ENCODE measurements at regions not wholly inside any gene's neighbourhood (a gene's known extent, or its start where the extent isn't known, plus 50 kb on each side); places are given as distances from the start of the nearest gene placed in this dataset.
"Not testable (repeated sequence)": the region's sequence is repeated elsewhere in the genome, so short reads cannot be mapped to it uniquely, and the experiment has no call there.

DNA sequence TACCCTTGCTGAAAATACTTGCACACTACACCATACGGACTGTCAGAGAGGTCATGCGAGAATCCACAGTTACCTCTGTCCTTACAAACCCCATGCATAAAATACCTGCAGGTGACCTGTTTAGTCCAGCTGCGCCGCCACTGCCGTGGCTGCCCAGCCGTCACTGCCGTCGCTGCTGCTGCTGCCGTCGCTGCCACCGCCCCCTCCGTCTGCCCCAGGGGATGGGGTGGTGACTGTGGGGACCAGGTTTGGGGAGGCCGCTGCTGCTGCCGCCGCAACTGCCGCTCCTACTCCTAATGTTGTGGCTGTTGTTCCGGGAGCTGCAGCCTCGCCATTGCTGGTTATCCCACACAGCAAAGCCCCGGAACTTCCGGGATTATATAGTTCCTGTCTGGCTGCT is 141.8 kb upstream of the ZCCHC13 start:
- no peaks in the 10 kb centered on the region for H3K9me3 Mint-ChIP-seq
- H3K27me3 Mint-ChIP-seq (ENCODE audit: low read depth) = no peaks in the 10 kb centered on the region
- no peaks in the 10 kb centered on the region for H3K36me3 Mint-ChIP-seq (ENCODE audit: low read depth)
- no peak for DNase-seq (ENCODE audit: low spot score)
- no peak overlapping the region for H3K27ac Mint-ChIP-seq
- H3K4me1 Mint-ChIP-seq (ENCODE audit: low read depth) = no peaks in the 10 kb centered on the region
- no peak overlapping the region for H3K4me3 Mint-ChIP-seq

DNA sequence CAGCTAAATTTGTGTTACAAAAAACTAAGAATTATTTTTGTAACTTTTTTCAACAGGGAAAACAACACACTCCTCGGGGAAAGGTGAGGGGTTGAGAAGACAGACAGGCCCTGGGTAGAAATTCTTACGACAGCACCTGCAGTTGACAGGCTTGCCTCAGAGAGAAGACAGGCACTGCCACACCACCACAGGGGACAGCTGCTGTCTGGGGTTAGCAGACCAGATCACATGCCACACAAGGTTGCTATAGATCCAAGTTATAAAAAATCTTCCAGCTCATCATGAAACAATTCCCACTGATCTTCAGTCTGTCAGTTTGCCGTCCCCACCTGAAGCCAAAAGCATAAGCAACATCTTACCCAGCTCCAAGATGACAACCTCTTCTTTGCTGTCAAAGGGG is 143.2 kb upstream of the ZCCHC13 start:
- H3K4me1 Mint-ChIP-seq (ENCODE audit: low read depth) = no peaks in the 10 kb centered on the region
- no peaks in the 10 kb centered on the region for H3K36me3 Mint-ChIP-seq (ENCODE audit: low read depth)
- no peaks in the 10 kb centered on the region for H3K27me3 Mint-ChIP-seq (ENCODE audit: low read depth)
- H3K9me3 Mint-ChIP-seq = no peaks in the 10 kb centered on the region
- H3K27ac Mint-ChIP-seq = no peak overlapping the region
- H3K4me3 Mint-ChIP-seq = no peak overlapping the region
- DNase-seq (ENCODE audit: low spot score) = no peak

DNA sequence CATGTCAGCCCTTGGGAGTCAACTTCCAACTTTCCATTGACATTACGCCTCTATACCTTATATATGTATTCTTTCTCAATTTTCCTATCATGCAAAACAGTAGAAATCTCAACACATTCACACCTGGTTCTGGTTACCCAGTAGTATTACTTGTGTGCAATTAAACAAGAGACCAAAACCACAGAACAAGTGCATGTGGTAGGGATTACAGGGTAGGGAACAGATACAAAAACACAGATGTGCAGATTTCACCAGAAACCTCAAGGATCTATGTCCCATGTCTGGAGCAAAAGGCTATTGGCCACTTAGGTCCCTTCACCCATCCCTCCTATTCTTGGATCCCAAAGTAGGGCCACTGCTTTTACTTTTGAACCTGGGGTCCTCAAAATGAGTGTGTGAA is 143.6 kb upstream of the ZCCHC13 start:
- no peaks in the 10 kb centered on the region for H3K27me3 Mint-ChIP-seq (ENCODE audit: low read depth)
- no peaks in the 10 kb centered on the region for H3K4me1 Mint-ChIP-seq (ENCODE audit: low read depth)
- no peaks in the 10 kb centered on the region for H3K36me3 Mint-ChIP-seq (ENCODE audit: low read depth)

DNA sequence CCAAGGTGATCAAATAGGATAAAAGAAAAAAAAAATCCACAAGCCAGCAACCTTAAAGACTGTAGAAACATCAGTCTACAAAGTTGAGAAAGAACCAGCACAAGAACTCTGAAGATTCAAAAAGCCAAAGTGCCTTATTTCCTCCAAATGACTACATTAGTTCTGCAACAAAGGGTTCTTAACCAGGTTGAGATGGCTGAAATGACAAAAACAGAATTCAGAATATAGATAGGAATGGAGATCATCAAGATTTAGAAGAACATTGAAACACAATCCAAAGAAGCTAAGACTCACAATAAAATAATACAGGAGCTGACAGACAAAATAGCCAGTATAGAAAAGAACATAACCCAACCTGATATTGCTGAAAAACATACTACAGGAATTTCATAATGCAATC is 156.5 kb upstream of the ZCCHC13 start:
- no peak overlapping the region for H3K27ac Mint-ChIP-seq
- no peak overlapping the region for H3K4me3 Mint-ChIP-seq
- no peaks in the 10 kb centered on the region for H3K4me1 Mint-ChIP-seq (ENCODE audit: low read depth)
- H3K9me3 Mint-ChIP-seq = no peaks in the 10 kb centered on the region
- no peaks in the 10 kb centered on the region for H3K27me3 Mint-ChIP-seq (ENCODE audit: low read depth)
- no peak for DNase-seq (ENCODE audit: low spot score)
- H3K36me3 Mint-ChIP-seq (ENCODE audit: low read depth) = no peaks in the 10 kb centered on the region

More for the DNA sequence above, 143.6 kb upstream of the ZCCHC13 start:
- no peaks in the 10 kb centered on the region for H3K9me3 Mint-ChIP-seq
- no peak overlapping the region for H3K27ac Mint-ChIP-seq
- DNase-seq (ENCODE audit: low spot score) = no peak
- H3K4me3 Mint-ChIP-seq = no peak overlapping the region

DNA sequence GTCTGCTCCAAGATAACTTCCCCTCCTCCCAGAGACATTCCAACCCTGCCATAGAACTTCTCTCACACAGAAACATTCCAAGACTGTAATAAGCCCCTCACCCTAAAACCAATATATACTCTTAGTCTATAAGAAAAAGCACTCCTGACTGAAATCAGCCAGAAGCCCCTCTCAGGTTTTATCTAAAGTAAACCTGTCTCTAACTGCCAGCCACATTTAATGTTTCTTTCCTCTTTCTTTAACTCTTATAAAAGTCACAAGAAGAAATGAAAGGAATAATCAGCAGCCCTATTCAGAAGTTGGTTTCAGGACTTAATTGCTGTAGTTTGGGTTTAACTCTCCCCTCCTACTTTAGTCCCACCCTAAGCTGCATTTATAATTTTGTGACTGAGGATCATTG is 165.0 kb upstream of the ZCCHC13 start:
- H3K27me3 Mint-ChIP-seq (ENCODE audit: low read depth) = no peaks in the 10 kb centered on the region
- no peaks in the 10 kb centered on the region for H3K36me3 Mint-ChIP-seq (ENCODE audit: low read depth)
- no peak for DNase-seq (ENCODE audit: low spot score)
- H3K4me3 Mint-ChIP-seq = no peak overlapping the region
- H3K9me3 Mint-ChIP-seq = no peaks in the 10 kb centered on the region
- H3K4me1 Mint-ChIP-seq (ENCODE audit: low read depth) = no peaks in the 10 kb centered on the region
- no peak overlapping the region for H3K27ac Mint-ChIP-seq

DNA sequence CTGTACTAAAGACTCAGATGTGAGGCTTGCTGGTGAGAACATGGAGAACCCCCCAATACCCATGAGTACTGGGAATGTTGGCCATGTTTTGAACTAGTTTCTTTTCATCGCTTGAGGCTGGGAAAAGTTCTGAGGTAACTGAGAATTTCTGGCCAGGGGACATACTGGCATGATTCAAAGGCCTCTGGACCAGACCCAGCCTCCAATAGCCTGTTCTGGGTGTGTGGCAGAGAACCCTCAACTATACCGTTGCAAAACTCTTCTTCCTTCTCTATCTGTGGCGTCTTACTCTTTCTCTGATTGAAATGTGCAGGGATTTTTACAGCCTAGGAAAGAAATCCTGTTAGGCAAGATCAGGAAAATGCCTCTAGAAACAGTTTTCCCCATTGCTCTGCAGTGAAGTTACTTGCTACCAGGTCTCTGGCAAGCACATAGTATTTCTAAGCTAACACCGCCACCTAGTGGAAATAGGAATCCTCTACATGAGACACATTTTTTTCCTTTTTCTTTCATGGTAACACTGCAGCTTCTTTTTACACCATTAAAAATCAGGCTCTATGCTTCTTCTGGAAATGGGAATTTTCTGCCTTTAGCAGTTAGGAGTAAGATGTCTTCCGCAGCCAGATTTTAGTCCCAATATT is 170.7 kb upstream of the ZCCHC13 start:
- no peaks in the 10 kb centered on the region for H3K9me3 Mint-ChIP-seq
- H3K4me1 Mint-ChIP-seq (ENCODE audit: low read depth) = no peaks in the 10 kb centered on the region
- H3K27ac Mint-ChIP-seq = no peak overlapping the region
- H3K36me3 Mint-ChIP-seq (ENCODE audit: low read depth) = no peaks in the 10 kb centered on the region
- H3K4me3 Mint-ChIP-seq = no peak overlapping the region
- no peaks in the 10 kb centered on the region for H3K27me3 Mint-ChIP-seq (ENCODE audit: low read depth)
- DNase-seq (ENCODE audit: low spot score) = no peak

DNA sequence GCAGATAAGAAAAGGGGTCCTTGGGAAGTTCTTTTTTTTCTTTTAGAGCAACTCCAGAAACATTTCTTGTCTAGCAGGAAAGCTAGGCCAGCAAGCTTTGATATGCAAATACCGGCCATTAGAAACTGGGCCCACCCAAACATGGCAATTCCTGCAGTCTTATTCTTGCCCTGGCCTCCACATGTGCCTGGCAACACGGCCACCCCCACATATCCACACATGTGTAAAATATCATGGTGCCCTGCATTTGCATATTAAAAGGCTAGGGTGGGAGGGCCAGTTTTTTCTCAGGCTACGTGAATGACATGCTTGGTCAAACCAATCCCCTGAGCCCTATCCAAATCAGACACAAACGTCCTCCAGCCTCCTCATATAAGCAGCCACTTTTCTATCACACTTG is 171.7 kb upstream of the ZCCHC13 start:
- Mint-ChIP-seq H3K36me3 (ENCODE audit: low read depth) (no peaks in the 10 kb centered on the region), H3K4me3 (no peak overlapping the region), H3K27me3 (ENCODE audit: low read depth) (no peaks in the 10 kb centered on the region), H3K4me1 (ENCODE audit: low read depth) (no peaks in the 10 kb centered on the region), H3K27ac (no peak overlapping the region), H3K9me3 (no peaks in the 10 kb centered on the region)
- DNase-seq (ENCODE audit: low spot score) = no peak

DNA sequence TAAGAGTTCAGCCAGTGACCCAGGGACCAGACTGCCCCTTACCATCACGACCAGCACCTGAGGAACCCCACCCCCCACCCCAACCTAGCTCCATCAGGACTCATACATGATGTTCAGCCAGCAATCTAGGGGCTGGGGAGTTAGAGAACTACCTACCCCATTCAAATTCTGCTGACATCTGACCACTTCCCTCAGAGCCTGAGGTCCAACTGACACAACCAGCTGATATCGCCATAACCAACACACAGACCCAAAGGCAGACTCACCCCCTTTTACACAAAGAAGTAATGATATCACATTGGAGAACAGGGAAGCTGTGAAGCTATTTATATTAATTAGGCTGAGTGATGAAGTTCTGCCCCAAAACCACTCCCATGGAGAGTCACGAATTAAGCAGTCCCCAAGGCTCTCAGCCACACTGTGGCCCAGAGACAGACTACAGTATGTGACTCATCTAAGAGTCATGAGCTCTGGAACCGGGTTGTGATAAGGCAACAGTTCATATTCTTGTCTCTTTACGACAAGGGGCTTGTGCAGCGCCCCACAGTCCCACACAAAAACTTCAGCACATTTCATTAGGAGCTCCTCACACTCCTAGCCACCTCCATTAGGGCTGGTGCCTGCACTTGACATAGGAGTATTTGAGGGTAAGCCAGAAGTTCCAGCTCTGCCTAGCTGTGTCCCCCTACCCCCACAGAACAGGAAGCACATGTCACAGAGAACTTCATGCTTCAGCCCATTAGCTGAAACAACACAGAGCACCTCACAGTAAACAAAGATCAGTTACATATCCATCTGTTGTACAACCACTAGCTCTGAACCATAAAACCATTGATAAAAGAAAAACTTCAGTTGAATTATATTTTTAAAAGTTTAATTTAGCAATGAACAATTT is 184.7 kb upstream of the ZCCHC13 start:
- H3K36me3 Mint-ChIP-seq (ENCODE audit: low read depth) = no peaks in the 10 kb centered on the region
- H3K4me1 Mint-ChIP-seq (ENCODE audit: low read depth) = no peaks in the 10 kb centered on the region
- H3K4me3 Mint-ChIP-seq = no peak overlapping the region
- no peaks in the 10 kb centered on the region for H3K9me3 Mint-ChIP-seq
- H3K27ac Mint-ChIP-seq = no peak overlapping the region
- no peak for DNase-seq (ENCODE audit: low spot score)
- H3K27me3 Mint-ChIP-seq (ENCODE audit: low read depth) = no peaks in the 10 kb centered on the region

DNA sequence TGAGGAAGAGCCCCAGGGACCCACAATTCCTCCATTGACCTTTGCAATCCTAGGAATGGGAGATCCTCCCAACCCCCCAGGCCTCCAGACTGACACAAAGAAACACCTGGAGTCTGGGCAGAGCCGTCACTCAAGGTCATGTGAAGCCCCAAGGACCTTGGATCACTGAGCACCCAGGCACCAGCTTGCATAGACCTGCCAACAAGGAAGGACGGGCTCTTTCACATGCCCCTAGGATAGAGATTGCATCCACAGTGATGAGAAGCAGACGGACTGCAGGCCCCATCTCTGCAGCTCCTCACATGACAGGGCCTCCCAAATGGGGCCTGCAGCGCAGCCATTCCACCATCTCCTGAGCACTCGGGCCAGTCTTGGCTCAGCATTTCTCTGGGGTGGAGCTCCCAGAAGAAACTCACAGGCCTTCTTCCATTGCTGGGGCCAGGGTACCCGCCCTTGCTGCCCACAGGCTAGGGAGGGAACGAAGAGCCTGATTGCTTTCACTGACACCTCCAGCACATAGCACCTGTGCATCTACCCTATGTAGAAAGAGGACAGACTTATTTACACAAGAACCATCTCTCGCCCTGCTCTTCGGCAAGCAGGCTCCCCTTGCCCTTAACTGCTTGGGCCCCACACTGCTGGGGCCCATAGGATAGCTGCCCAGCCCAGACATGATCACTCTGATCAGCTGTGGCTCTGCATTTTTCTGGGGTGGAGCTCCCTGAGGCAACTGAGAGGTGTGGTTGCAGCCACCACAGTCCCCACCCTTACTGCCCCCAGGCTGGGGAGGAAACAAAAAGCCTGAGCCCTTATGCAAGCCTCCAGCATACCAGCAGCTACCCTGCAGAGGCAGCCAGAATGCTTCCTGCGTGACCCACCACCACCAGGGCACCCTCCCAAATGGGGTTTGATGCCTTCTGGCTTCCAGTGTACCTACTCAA is 185.7 kb upstream of the ZCCHC13 start:
- Mint-ChIP-seq H3K27me3 (ENCODE audit: low read depth) (no peaks in the 10 kb centered on the region), H3K4me1 (ENCODE audit: low read depth) (no peaks in the 10 kb centered on the region)

DNA sequence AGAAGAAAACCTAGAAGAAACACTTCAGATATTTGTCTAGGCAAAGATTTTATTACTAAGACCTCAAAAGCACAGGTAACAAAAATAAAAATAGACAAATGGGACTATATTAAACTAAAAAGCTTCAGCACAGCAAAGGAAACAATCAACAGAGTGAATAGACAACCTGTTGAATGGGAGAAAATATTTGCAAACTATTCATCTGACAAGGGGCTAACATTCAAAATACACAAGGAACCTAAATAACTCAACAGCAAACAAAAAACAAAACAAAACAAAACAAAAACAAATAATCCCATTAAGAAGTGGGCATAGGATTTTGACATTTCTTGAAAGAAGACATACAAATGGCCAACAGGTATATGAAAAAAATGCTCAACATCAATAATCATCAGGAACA is 192.7 kb upstream of the ZCCHC13 start:
- Mint-ChIP-seq H3K27me3 (ENCODE audit: low read depth) (no peaks in the 10 kb centered on the region), H3K4me3 (no peak overlapping the region)

More for the DNA sequence above, 185.7 kb upstream of the ZCCHC13 start:
- no peak for DNase-seq (ENCODE audit: low spot score)
- no peaks in the 10 kb centered on the region for H3K36me3 Mint-ChIP-seq (ENCODE audit: low read depth)
- H3K9me3 Mint-ChIP-seq = no peaks in the 10 kb centered on the region
- no peak overlapping the region for H3K27ac Mint-ChIP-seq
- no peak overlapping the region for H3K4me3 Mint-ChIP-seq

DNA sequence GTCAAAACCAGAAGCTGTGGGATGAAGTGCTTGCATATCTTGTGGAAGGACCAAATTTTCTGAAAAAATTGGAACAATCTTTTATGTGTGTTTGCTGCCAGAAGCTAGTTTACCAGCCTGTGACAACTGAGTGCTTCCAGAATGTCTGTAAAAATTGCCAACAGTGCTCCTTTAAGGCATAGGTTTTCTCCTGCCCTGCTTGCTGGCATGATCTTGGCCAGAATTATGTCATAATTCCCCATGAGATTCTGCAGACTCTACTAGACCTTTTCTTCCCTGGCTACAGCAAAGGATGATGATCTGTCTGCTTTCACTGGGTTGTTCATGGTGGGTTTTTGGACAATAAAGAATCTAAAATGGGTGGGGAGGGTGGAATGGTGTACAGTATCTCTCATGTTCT is 196.3 kb upstream of the ZCCHC13 start:
- H3K4me1 Mint-ChIP-seq (ENCODE audit: low read depth) = no peaks in the 10 kb centered on the region
- H3K36me3 Mint-ChIP-seq (ENCODE audit: low read depth) = no peaks in the 10 kb centered on the region
- no peaks in the 10 kb centered on the region for H3K27me3 Mint-ChIP-seq (ENCODE audit: low read depth)
- H3K27ac Mint-ChIP-seq = no peak overlapping the region
- H3K4me3 Mint-ChIP-seq = no peak overlapping the region
- no peak for DNase-seq (ENCODE audit: low spot score)
- H3K9me3 Mint-ChIP-seq = no peaks in the 10 kb centered on the region

More for the DNA sequence above, 192.7 kb upstream of the ZCCHC13 start:
- H3K27ac Mint-ChIP-seq = no peak overlapping the region
- no peak for DNase-seq (ENCODE audit: low spot score)
- H3K9me3 Mint-ChIP-seq = no peaks in the 10 kb centered on the region
- H3K4me1 Mint-ChIP-seq (ENCODE audit: low read depth) = no peaks in the 10 kb centered on the region
- H3K36me3 Mint-ChIP-seq (ENCODE audit: low read depth) = no peaks in the 10 kb centered on the region

DNA sequence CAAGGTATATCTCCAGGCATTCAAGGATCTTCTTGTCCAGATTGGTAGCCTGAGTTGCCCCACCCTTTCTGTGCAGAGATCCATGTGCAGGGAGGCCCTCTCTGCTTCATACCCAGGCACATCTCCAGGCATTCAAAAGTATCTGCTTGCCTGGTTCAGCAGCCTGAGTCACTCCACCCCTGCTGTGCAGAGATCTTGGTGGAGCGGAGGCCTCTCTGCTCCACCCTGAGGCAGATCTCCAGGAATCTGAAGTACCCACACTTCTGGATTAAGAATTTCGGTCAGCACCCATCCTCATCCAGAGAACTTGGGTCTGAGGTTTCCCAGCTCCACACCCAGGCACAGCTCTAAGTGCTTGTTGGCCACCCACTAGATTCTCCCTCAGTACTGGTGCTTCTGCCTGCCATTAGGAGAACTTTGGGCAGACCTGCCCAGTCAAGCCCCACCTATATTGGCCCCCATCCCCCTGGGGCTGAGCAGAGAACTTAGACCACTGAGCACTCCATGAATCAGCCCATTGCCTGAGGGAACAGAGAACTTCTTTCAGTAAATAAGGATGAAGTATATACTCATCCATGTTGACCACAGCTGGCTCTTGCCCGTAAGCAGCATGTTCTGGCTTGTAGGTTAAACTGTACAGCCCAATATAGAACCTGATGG is 199.5 kb upstream of the ZCCHC13 start:
- no peaks in the 10 kb centered on the region for H3K9me3 Mint-ChIP-seq
- H3K27ac Mint-ChIP-seq = no peak overlapping the region
- no peak overlapping the region for H3K4me3 Mint-ChIP-seq
- H3K27me3 Mint-ChIP-seq (ENCODE audit: low read depth) = no peaks in the 10 kb centered on the region
- H3K36me3 Mint-ChIP-seq (ENCODE audit: low read depth) = no peaks in the 10 kb centered on the region
- H3K4me1 Mint-ChIP-seq (ENCODE audit: low read depth) = no peaks in the 10 kb centered on the region
- no peak for DNase-seq (ENCODE audit: low spot score)

DNA sequence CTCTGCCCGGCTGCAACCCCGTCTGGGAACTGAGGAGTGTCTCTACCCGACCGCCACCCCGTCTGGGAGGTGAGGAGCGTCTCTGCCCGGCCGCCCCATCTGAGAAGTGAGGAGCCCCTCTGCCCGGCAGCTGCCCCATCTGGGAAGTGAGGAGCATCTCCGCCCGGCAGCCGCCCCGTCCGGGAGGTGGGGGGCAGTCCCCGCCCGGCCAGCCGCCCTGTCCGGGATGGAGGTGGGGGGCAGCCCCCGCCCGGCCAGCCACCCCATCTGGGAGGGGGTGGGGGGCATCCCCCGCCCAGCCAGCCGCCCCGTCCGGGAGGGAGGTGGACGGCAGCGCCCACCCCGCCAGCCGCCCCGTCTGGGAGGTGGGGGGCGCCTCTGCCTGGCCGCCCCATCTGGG is 205.6 kb upstream of the ZCCHC13 start:
- DNase-seq (ENCODE audit: low spot score); H3K36me3 Mint-ChIP-seq (ENCODE audit: low read depth); H3K27me3 Mint-ChIP-seq (ENCODE audit: low read depth); H3K4me1 Mint-ChIP-seq (ENCODE audit: low read depth); H3K27ac Mint-ChIP-seq; H3K9me3 Mint-ChIP-seq; H3K4me3 Mint-ChIP-seq: not testable (repeated sequence)

Measured in T-helper 2 cell treated with Interferon-gamma antibody and Interleukin-4, amounts not matched to agents 5 μg/mL and 100 μg/mL, for 36 hours (primary cell).